Fibroblast of pulmonary artery (primary cell): ENCODE measurements at regions not wholly inside any gene's neighbourhood (a gene's known extent, or its start where the extent isn't known, plus 50 kb on each side); places are given as distances from the start of the nearest gene placed in this dataset.

ENCODE experiments used
- DNase-seq: peaks from one replicate; pipeline ENCODE4 v3.0.0-alpha.2; 2010; ENCODE audit warnings: low read depth
- H3K4me3 ChIP-seq: replicated peaks from 2 replicates; pipeline ENCODE4 v1.5.1; 2011; ENCODE audit warnings: low read depth, mild to moderate bottlenecking, control low read depth, low read length, moderate library complexity
- TF ChIP-seq, protein P1 (sequence below): IDR thresholded peaks from 2 replicates; pipeline ENCODE4 v1.5.1; 2011; ENCODE audit warnings: mild to moderate bottlenecking, control low read depth, low read length, inconsistent platforms; ENCODE audit errors: missing control alignments

GRCh38 chr14:23805761-23806160 lies 147.8 kb upstream of the DHRS4 start:
- no peak overlapping the region for H3K4me3 ChIP-seq
- no peak for DNase-seq
- TF ChIP-seq, protein P1, sequence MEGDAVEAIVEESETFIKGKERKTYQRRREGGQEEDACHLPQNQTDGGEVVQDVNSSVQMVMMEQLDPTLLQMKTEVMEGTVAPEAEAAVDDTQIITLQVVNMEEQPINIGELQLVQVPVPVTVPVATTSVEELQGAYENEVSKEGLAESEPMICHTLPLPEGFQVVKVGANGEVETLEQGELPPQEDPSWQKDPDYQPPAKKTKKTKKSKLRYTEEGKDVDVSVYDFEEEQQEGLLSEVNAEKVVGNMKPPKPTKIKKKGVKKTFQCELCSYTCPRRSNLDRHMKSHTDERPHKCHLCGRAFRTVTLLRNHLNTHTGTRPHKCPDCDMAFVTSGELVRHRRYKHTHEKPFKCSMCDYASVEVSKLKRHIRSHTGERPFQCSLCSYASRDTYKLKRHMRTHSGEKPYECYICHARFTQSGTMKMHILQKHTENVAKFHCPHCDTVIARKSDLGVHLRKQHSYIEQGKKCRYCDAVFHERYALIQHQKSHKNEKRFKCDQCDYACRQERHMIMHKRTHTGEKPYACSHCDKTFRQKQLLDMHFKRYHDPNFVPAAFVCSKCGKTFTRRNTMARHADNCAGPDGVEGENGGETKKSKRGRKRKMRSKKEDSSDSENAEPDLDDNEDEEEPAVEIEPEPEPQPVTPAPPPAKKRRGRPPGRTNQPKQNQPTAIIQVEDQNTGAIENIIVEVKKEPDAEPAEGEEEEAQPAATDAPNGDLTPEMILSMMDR: no peak

DNA sequence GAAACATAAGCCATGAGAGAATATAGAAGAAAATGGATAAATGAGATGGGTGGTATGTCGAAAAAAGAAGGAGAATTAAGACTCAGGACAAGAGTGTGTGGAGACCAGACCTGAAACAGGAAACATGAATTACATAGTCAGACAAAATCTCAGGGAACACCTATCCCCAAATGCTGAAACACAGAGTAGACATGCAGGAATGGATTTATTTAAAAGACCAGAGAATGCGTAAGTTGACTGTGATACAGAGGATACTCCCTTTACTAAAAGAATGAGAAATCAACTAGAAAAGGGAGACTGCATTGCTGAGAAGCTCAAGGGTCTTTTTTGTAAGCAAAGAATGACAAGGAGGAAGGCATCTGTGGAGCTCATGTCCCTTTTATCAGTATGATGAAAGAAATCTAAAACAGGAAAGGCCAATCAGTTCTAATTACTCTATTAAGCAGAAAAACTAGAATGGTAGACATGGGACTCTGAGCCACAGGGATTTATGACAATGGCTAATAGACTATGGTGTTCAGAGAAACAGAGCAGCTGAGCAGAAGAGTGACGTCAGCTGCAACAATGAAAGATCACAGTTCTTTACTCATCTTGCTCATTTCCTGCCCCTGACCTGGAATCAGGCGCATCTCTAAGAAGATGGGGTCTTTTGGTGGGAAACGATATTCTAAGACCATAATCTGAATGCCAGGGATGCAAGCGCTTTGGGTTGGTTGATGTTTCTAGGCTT lies 138.9 kb upstream of the DHRS4 start:
- no peak overlapping the region for H3K4me3 ChIP-seq
- TF ChIP-seq, protein P1: no peak

DNA sequence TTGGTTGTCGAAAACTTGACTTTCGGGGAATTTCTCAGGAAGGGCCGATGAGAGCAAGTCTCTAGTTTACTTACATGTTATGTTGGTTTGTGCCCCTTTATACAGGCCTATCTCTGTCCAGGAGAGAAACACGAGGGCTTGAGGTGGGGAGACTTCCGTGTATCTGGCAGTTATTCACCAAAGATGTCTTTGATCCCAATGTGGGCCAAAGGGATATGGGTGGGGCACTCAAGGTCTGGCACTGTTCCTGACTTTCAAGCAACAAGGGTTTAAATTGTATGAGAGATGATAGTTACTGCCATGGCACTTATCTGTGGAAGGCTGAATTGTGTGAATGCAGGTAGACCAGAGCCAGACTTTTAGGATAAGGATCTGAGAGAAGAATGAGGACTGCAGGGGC lies 137.2 kb upstream of the DHRS4 start:
- TF ChIP-seq, protein P1: no peak

More for the DNA sequence above, 138.9 kb upstream of the DHRS4 start:
- DNase-seq: no peak

GRCh38 chr14:23817164-23817767 lies 136.3 kb upstream of the DHRS4 start:
- TF ChIP-seq, protein P1: no peak
- no peak for DNase-seq
- H3K4me3 ChIP-seq: no peak overlapping the region

More for the DNA sequence above, 137.2 kb upstream of the DHRS4 start:
- no peak for DNase-seq
- H3K4me3 ChIP-seq: no peak overlapping the region

GRCh38 chr14:23827100-23827892 lies 126.3 kb upstream of the DHRS4 start:
- DNase-seq: no peak
- no peak overlapping the region for H3K4me3 ChIP-seq
- TF ChIP-seq, protein P1: no peak

DNA sequence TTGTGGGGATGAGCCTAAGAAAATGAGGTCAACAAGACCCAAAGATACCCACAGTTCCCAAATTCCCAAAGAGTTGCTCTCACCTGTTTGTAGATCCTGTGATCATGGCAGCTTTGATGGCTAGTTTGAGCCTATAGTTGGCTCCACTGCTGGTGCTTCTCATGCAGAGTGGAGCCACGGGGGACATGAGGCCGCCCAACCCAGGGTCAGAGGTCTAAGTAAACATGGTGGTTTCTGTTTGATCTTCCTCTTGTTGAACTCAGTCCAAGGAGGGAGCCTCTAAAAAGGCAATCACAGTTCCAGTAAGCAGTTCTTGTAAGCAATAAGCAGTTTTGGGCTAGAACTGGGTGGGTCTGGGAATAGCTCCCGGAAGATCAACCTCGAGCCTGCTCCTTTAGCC lies 125.6 kb upstream of the DHRS4 start:
- DNase-seq: no peak
- TF ChIP-seq, protein P1: no peak
- no peak overlapping the region for H3K4me3 ChIP-seq
